ENCODE measurements at regions not wholly inside any gene's neighbourhood (a gene's known extent, or its start where the extent isn't known, plus 50 kb on each side); places are given as distances from the start of the nearest gene placed in this dataset.

- peak in 1 of 2 donors; percentile 13 for DNase-seq
Measured at GRCh38 chr11:95577716-95578460, 211.7 kb downstream of the FAM76B start.

DNA sequence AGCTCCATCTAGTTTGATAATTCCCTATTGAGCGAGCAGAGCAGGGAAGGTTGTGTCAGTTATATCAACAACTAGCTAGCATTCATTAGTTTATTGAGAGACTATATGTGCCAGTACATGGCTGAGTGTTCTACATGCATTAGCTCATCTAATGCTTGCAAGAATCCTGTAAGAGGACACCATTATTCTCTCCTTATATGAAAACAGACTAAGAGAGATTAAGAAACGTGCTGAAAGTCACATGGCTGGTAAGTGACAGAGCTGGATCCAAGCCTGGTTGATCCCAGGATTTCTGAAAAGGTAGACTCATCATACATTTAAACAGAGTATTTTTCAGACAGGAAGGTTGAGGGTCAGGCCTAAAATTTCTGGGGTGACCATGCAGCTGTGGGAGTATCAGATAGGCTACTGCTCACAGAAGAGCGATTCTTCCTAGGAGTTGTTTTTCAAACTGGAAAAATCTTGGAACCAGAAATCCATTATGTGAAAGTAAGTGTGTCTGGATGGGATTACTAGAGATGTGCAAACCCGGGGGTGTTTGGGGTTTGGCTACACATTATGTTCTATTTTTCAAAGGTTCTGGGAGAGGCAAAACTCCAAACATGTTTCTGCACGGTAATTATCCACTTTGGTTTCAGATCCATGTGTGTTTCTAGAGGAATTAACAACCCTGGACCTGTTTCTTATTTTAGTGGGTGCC, 213.3 kb downstream of the FAM76B start:
- no peak for DNase-seq

- no peak for DNase-seq
Measured at GRCh38 chr11:95575517-95575916, 214.1 kb downstream of the FAM76B start.

GRCh38 chr11:95571718-95572260, 217.8 kb downstream of the FAM76B start:
- DNase-seq: no peak

- no peak for DNase-seq
Measured at GRCh38 chr11:95570845-95571244, 218.7 kb downstream of the FAM76B start.

DNA sequence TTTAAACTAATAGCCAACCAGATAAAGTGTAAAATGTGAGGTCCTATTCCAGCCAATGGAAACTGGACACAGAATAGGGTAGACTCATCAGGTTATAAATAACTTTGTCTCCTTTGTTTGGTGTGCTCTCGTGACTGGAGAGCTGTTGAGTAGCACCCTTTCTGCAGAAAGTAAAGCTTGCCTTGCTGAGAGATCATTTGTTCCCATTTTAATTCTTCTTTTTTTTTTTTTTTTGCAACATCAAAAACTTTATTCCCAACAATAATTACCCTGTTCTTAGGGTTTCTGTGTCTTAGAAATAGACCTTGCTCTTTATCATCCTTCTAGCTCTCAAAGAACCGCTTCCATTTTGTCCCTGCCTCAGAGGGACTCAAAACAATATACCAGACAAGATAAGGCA, 220.4 kb downstream of the FAM76B start:
- DNase-seq: no peak

GRCh38 chr11:95568281-95568680, 221.3 kb downstream of the FAM76B start:
- no peak for DNase-seq

- no peak for DNase-seq
Measured at GRCh38 chr11:95567685-95568084, 221.9 kb downstream of the FAM76B start.

DNA sequence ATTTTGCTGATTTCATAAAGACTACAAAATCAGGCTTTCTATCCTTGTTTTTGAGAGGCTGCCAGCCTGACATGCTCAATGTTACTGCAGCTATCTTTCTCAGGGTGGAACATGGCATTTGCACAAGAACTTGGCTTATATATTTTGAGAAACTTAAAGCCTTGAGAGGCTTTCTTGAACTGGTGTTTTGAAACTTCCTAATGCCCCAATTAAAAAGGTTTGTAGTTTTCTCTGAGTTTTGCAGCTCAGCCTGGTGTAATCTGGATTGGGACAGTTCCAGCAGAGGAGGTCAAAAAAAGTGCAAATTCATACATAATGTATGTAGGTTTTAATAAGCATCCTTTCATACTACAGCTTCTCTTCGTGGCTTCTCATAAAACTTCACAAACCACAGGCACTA, 223.4 kb downstream of the FAM76B start:
- no peak for DNase-seq

DNA sequence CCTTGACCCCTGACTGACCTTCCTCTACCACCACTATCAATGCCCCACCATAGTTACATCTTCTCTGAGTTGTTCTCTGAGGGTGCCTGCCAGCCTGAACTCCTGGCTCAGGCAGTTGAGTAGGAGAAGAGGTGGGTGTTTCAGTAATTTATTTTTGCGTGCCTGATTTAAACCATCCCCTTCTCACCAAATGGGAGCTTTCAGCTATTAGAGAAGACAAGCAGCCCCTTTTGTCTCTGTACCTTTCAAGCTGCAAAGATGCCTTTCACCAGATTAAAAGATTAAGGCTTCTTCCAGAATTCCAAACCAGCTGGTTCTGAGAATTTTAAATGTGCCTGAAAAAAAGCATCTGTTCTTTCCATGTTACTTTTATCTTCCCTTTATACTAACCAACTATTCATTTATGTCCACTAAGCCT, 223.8 kb downstream of the FAM76B start:
- no peak for DNase-seq

DNA sequence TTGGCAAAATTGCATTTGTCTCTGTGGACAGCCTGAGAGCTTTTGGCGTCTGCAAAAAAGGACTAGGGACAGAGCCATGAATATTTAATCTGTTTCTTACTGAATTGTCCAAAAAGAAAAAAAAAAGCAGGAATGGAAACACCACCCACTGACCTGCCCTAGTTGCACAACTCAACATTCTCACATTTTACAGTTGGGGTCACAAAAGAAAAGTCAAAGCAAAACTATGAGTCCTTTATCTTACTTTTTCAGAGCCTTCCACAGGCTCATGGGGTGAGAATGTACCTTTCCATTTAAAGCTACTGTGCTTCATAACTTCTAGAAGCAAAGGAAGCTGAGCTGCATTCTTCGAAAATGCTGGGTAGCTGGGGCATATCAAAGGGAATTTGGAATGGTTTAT, 225.7 kb downstream of the FAM76B start:
- no peak for DNase-seq

DNA sequence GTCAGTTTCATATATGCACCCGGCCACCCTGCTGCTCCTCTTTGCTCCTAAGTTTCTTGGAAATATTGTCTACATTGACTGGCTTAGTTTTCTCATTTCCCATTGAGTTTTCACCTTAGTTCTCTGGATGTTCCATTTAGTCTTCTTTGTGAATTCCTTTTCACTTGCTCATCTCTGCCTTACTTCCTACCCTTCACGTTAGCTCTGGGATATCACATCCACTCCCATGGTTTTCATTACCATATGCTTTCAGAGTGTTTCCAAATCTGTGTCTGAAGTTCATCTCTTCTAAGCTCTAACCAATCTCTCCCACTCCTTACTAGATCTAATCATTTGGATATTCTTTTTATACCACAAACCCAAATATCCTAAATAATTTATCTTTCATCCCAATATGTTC, 226.4 kb downstream of the FAM76B start:
- DNase-seq: no peak

DNA sequence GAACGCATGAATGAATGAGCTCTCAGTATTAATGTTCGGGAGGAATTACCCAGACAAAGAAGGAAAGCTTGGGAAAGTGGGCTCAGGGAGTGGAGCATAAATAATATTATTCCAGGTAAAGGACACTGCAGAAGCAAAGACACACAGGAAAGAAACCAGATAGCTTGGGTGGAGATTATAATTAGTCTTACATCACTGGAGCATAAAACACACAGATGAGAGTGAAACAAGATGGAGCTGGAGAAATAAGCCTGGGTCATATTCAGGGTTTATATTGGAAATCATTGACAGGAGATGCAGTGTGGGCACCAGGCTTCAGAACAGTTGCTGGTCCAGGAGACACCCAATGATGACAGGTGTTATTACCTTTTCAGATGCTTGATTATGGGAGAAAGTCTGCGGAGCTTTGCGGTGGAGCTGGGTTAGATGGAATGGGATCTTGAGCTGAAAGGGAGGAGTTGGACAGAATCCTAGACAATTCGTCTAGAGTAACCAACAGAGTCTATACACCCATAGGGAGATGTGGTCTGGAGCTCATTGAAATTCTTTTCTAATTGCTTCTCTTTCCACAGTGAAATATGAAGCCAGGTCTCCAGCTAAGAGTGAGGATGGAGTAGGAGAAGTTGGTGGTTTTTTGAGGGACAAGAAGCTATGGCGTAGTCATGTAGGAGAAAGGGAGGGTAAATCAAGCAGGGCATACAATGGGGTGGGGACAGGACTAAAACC, 227.2 kb downstream of the FAM76B start:
- DNase-seq: no peak

DNA sequence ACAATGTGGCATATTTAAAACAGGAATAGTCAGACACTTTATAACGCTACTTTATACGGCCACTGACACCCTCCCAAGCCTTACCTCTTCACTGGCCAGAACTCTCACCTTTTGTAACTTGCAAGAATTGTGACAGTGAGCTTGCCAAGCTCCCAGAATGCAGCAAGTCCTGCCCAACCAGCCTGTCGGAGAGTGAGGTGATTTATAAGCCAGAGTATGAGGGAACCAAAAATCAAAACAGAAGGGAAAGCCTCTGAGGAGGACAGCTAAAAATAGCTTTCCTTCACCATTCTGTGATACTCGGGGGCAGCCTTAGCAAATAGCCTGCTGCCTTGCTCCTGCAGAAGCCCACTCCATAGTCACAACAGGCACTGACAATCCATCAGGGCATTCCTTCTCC, 229.7 kb downstream of the FAM76B start:
- DNase-seq: no peak

- DNase-seq: no peak
Measured at GRCh38 chr11:95557376-95557775, 232.2 kb downstream of the FAM76B start.

- no peak for DNase-seq
Measured at GRCh38 chr11:95556342-95557163, 233.0 kb downstream of the FAM76B start.

GRCh38 chr11:95556011-95556341, 233.6 kb downstream of the FAM76B start:
- DNase-seq: no peak

DNA sequence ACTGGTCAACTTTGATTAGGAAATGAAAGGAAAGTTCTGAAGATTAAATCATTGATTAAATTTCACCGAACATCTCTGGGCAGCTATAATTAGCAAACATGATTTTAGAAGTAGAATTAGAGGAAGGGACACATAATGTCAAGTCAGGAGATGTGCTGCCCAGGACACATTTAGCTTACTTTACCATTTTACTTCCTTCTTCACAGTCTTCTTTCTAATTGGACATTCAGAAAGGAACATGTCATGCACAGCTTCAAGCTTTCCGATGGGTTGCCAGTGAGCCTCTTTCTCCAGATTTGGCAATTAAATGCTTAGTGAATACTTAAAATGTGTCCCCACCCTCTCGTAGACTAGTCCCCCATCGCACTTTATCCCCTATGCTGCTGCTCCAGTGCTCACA, 234.7 kb downstream of the FAM76B start:
- no peak for DNase-seq

GRCh38 chr11:95549301-95549700, 240.3 kb downstream of the FAM76B start:
- no peak for DNase-seq

- DNase-seq: no peak
Measured at GRCh38 chr11:95548416-95548815, 241.2 kb downstream of the FAM76B start.

GRCh38 chr11:95547976-95548375, 241.6 kb downstream of the FAM76B start:
- DNase-seq: peak in 1 of 2 donors; percentile 7

- no peak for DNase-seq
Measured at GRCh38 chr11:95547186-95547585, 242.4 kb downstream of the FAM76B start.
